ENCODE measurements at regions not wholly inside any gene's neighbourhood (a gene's known extent, or its start where the extent isn't known, plus 50 kb on each side); places are given as distances from the start of the nearest gene placed in this dataset.

- TF ChIP-seq PML (IDR thresholded peaks at IDR 0.05; ENCODE audit: low read length) (no peak), TARDBP (IDR thresholded peaks at IDR 0.05; ENCODE audit: borderline replicate concordance) (no peak), CHD2 (IDR thresholded peaks at IDR 0.05; ENCODE audit: borderline replicate concordance, low read depth, low read length) (no peak), SUZ12 (IDR thresholded peaks at IDR 0.05; ENCODE audit: unreplicated experiment) (no peak), CHD4 (IDR thresholded peaks at IDR 0.05) (no peak), IRF4 (IDR thresholded peaks at IDR 0.05; ENCODE audit: low read depth, low read length) (0 out of 2 replicates have a peak, but pooled peaks have one; percentile 55), SRF (IDR thresholded peaks at IDR 0.05; ENCODE audit: low read depth in 2 of 2, low read length in 2 of 2) (no peak)
These were observed 89.1 kb downstream of the RPS6KA4 start (continued) for GRCh38 chr11:64447831-64448598.

GRCh38 chr11:64448599-64449380 lies 89.8 kb downstream of the RPS6KA4 start:
- TF ChIP-seq BHLHE40 (IDR thresholded peaks at IDR 0.05; ENCODE audit: borderline replicate concordance in 1 of 2, low read depth in 2 of 2, low read length in 1 of 2): peak; percentile 12 to 16; a peak in 1 of 4 replicates
- peak; percentile 80 to 90 (median 90) for TF ChIP-seq CTCF (IDR thresholded peaks at IDR 0.05 in 2 of 3, conservative IDR thresholded peaks at IDR 0.05 in 1 of 3; ENCODE audit: control insufficient read depth in 2 of 3, extremely low read depth in 1 of 3, insufficient read depth in 1 of 3, low read depth in 3 of 3, low read length in 3 of 3)
- peak; percentile 31 for TF ChIP-seq SMARCA5 (IDR thresholded peaks at IDR 0.05)
- peak; percentile 7; the same call in 1 of the 2 replicates for TF ChIP-seq YY1 (IDR thresholded peaks at IDR 0.05; ENCODE audit: low read depth, low read length)
- TF ChIP-seq EED (IDR thresholded peaks at IDR 0.05; ENCODE audit: low read depth): 0 out of 2 replicates have a peak, but pooled peaks have one; percentile 11
- no peak for TF ChIP-seq NRF1 (conservative IDR thresholded peaks at IDR 0.05; ENCODE audit: low read depth, low read length)
- peak; percentile 56 for TF ChIP-seq RAD21 (IDR thresholded peaks at IDR 0.05; ENCODE audit: insufficient read depth, low read depth, low read length)
- TF ChIP-seq NR2C1 (IDR thresholded peaks at IDR 0.05): no peak
- peak; percentile 56 for TF ChIP-seq SMC3 (IDR thresholded peaks at IDR 0.05; ENCODE audit: borderline replicate concordance, low read length)
- 0 out of 2 replicates have a peak, but pooled peaks have one; percentile 17 for TF ChIP-seq BACH1 (IDR thresholded peaks at IDR 0.05; ENCODE audit: borderline replicate concordance)
- TF ChIP-seq TCF12 (IDR thresholded peaks at IDR 0.05; ENCODE audit: low read depth, low read length): 0 out of 2 replicates have a peak, but pooled peaks have one; percentile 18
- peak; percentile 53; the same call in 1 of the 2 replicates for TF ChIP-seq LARP7 (IDR thresholded peaks at IDR 0.05)
- peak; percentile 31; the same call in 1 of the 2 replicates for TF ChIP-seq IKZF1 (conservative IDR thresholded peaks at IDR 0.05)
- TF ChIP-seq MTA2 (IDR thresholded peaks at IDR 0.05; ENCODE audit: low read depth): no peak
- Histone ChIP-seq H4K20me1 (ENCODE audit: control insufficient read depth, insufficient read depth) (no peaks in the 10 kb centered on the region), H3K79me2 (ENCODE audit: control insufficient read depth, insufficient read depth, low read length) (no peaks in the 10 kb centered on the region), H3K4me1 (ENCODE audit: control insufficient read depth, insufficient read depth, low read length) (peaks cover 21% of the 10 kb centered on the region), H3K9ac (ENCODE audit: control insufficient read depth, insufficient read depth, low read length) (peak overlapping the region; percentile 43; the same call in 1 of the 2 replicates), H3K4me3 (peak overlapping the region; percentile 67), H3K9me3 (replicated peaks; ENCODE audit: control insufficient read depth, insufficient read depth, low read length) (no peaks in the 10 kb centered on the region; the same call in 2 of the 3 replicates), H2AFZ (ENCODE audit: control insufficient read depth, low read depth, low read length) (peak overlapping the region; percentile 74), H3K36me3 (ENCODE audit: control insufficient read depth in 2 of 2, insufficient read depth in 2 of 2, low read length in 1 of 2) (no peaks in the 10 kb centered on the region), H3K4me2 (ENCODE audit: control insufficient read depth, insufficient read depth) (peak overlapping the region; percentile 96), H3K27ac (ENCODE audit: control insufficient read depth, insufficient read depth) (peak overlapping the region; percentile 58), H3K27me3 (replicated peaks in 1 of 2; ENCODE audit: control insufficient read depth in 2 of 2, insufficient read depth in 2 of 2, low read length in 1 of 2) (0 out of 4 replicates have a peak, but pooled peaks cover 0 to 2% of the 10 kb centered on the region in 2 experiments)
- ChIA-PET RAD21 (ENCODE audit: unreplicated experiment) (interaction anchor here (0.6 to 3.5 kb wide), 5 partner anchors 88 to 240 kb away, joined by 3 to 20 read pairs (median 8); no protein-coding TSS in a partner anchor), CTCF (interaction anchor here (0.6 to 4.0 kb wide), 65 partner anchors 8 to 1227 kb away, joined by 3 to 52 read pairs (median 4); partner anchors contain the start of genes ESRRA, FERMT3, PRDX5 and RASGRP2), POLR2A (interaction anchor here (1.4 kb wide), 1 partner anchor 255 kb away, joined by 3 read pairs; no protein-coding TSS in a partner anchor), SMC1A (ENCODE audit: uncharacterized antibody, unreplicated experiment) (interaction anchor here (0.7 to 1.6 kb wide), 5 partner anchors 68 to 206 kb away, joined by 3 to 6 read pairs (median 4); no protein-coding TSS in a partner anchor)
- intact Hi-C loops (cut with micrococcal nuclease; ENCODE audit: unreplicated experiment): loop anchor here (2.0 to 5.0 kb wide), 4 partner anchors 91 to 294 kb away; partner anchors contain the start of genes RPS6KA4 and TRMT112
- no peak for DNase-seq (ENCODE audit: low read depth, low spot score)
- no TSS peak for BruUV-seq (replicated peaks)
- in situ Hi-C loops (cut with MboI): no loop called here
- ATAC-seq: peak; percentile 95
- under 1% methylated on average over 37 of the region's 37 CpGs for WGBS (ENCODE audit: insufficient coverage, insufficient replicate concordance, low lambda C conversion rate, missing lambda C conversion rate)
- no peak for FAIRE-seq

All from GM12878 (cell line).